NT2/D1 (cell line): ENCODE measurements at regions not wholly inside any gene's neighbourhood (a gene's known extent, or its start where the extent isn't known, plus 50 kb on each side); places are given as distances from the start of the nearest gene placed in this dataset.

ENCODE experiments used
- SUZ12 ChIP-seq: IDR thresholded peaks from 2 replicates; pipeline ENCODE4 v1.6.1; 2011; ENCODE audit not compliant: insufficient read length, insufficient read depth; ENCODE audit errors: extremely low read depth
- ZNF274 ChIP-seq: IDR thresholded peaks from 2 replicates; pipeline ENCODE4 v1.6.1; 2011; ENCODE audit warnings: mild to moderate bottlenecking, low read depth, low read length

DNA sequence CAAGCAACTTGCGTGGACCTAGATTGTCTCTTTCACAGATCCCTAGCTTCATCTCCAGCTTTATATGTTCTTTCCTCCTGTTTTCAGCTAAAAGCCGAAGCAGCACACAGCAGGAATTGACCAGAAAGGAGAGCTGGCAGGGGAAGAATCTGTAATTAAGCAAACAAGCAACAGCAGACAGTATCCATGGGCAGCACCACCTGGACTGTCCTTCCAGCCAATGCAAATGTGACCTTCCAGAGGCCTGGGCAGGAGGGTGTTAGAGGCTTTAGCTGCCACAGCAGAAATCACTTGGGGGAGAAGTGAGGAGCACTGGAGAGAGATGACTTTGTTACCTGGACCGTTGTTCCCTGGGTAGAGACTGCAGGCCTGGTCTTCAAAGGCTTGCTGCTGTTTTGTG lies 427.6 kb upstream of the GOT2 start:
- TF ChIP-seq ZNF274 (no peak), SUZ12 (no peak)
